ENCODE measurements at regions not wholly inside any gene's neighbourhood (a gene's known extent, or its start where the extent isn't known, plus 50 kb on each side); places are given as distances from the start of the nearest gene placed in this dataset.

- no peak for TF ChIP-seq ZFP3 (CRISPR knock-in tag; IDR thresholded peaks at IDR 0.05)
- TF ChIP-seq PATZ1 (CRISPR knock-in tag; IDR thresholded peaks at IDR 0.05; ENCODE audit: borderline replicate concordance): no peak
- no peak for TF ChIP-seq ZFP30 (CRISPR knock-in tag; IDR thresholded peaks at IDR 0.05)
- TF ChIP-seq ZNF8 (CRISPR knock-in tag; IDR thresholded peaks at IDR 0.05): no peak
- no peak for ATAC-seq
Observed at GRCh38 chr4:104117776-104118175, 376.9 kb downstream of the CXXC4 start.

GRCh38 chr4:104113850-104114249, 380.8 kb downstream of the CXXC4 start:
- no peak for ATAC-seq

GRCh38 chr4:104099141-104099540, 379.4 kb upstream of the TACR3 start:
- TF ChIP-seq ZNF565 (CRISPR knock-in tag; conservative IDR thresholded peaks at IDR 0.05; ENCODE audit: low read depth) (no peak), TSHZ2 (CRISPR knock-in tag; IDR thresholded peaks at IDR 0.05) (no peak)
- no peak for ATAC-seq

More at GRCh38 chr4:104113850-104114249, 380.8 kb downstream of the CXXC4 start:
- no peak for TF ChIP-seq ISL1 (CRISPR knock-in tag; IDR thresholded peaks at IDR 0.05)

- TF ChIP-seq RARB (CRISPR knock-in tag; IDR thresholded peaks at IDR 0.05): no peak
- TF ChIP-seq ZNF8 (CRISPR knock-in tag; IDR thresholded peaks at IDR 0.05): no peak
- TF ChIP-seq PATZ1 (CRISPR knock-in tag; IDR thresholded peaks at IDR 0.05; ENCODE audit: borderline replicate concordance): no peak
- TF ChIP-seq TOX (CRISPR knock-in tag; IDR thresholded peaks at IDR 0.05; ENCODE audit: borderline replicate concordance): no peak
- no peak for TF ChIP-seq ZFP30 (CRISPR knock-in tag; IDR thresholded peaks at IDR 0.05)
- TF ChIP-seq GLIS3 (CRISPR knock-in tag; IDR thresholded peaks at IDR 0.05): no peak
- TF ChIP-seq ZNF565 (CRISPR knock-in tag; conservative IDR thresholded peaks at IDR 0.05; ENCODE audit: low read depth): no peak
- no peak for TF ChIP-seq ZC3H10 (CRISPR knock-in tag; IDR thresholded peaks at IDR 0.05)
- no peak for TF ChIP-seq PPARA (CRISPR knock-in tag; IDR thresholded peaks at IDR 0.05; ENCODE audit: borderline replicate concordance)
- TF ChIP-seq CSRNP3 (CRISPR knock-in tag; IDR thresholded peaks at IDR 0.05): no peak
- TF ChIP-seq ISL1 (CRISPR knock-in tag; IDR thresholded peaks at IDR 0.05): no peak
- ATAC-seq: no peak
Observed at GRCh38 chr4:104093247-104093646, 373.5 kb upstream of the TACR3 start.

- ATAC-seq: no peak
- TF ChIP-seq TSHZ2 (CRISPR knock-in tag; IDR thresholded peaks at IDR 0.05) (no peak), TCF4 (CRISPR knock-in tag; IDR thresholded peaks at IDR 0.05; ENCODE audit: borderline replicate concordance) (no peak), POU6F1 (CRISPR knock-in tag; IDR thresholded peaks at IDR 0.05; ENCODE audit: borderline replicate concordance, low read depth) (no peak), TOX (CRISPR knock-in tag; IDR thresholded peaks at IDR 0.05; ENCODE audit: borderline replicate concordance) (no peak), ARNTL (CRISPR knock-in tag; IDR thresholded peaks at IDR 0.05; ENCODE audit: borderline replicate concordance, low read depth) (no peak), ZC3H10 (CRISPR knock-in tag; IDR thresholded peaks at IDR 0.05) (no peak), ZNF70 (CRISPR knock-in tag; IDR thresholded peaks at IDR 0.05) (no peak), CREB5 (CRISPR knock-in tag; IDR thresholded peaks at IDR 0.05; ENCODE audit: low read depth) (no peak), CSDC2 (CRISPR knock-in tag; IDR thresholded peaks at IDR 0.05) (no peak), PPARA (CRISPR knock-in tag; IDR thresholded peaks at IDR 0.05; ENCODE audit: borderline replicate concordance) (no peak), ISL1 (CRISPR knock-in tag; IDR thresholded peaks at IDR 0.05) (no peak), ESRRG (CRISPR knock-in tag; IDR thresholded peaks at IDR 0.05) (no peak), RARB (CRISPR knock-in tag; IDR thresholded peaks at IDR 0.05) (no peak), ZFP3 (CRISPR knock-in tag; IDR thresholded peaks at IDR 0.05) (no peak), ZNF8 (CRISPR knock-in tag; IDR thresholded peaks at IDR 0.05) (no peak)
Observed at GRCh38 chr4:104073229-104073628, 353.4 kb upstream of the TACR3 start.

Data from SK-N-SH treated with all-trans-retinoic acid at 6 μM for 48 hours (cell line).